HS-5 (cell line): ENCODE measurements at regions not wholly inside any gene's neighbourhood (a gene's known extent, or its start where the extent isn't known, plus 50 kb on each side); places are given as distances from the start of the nearest gene placed in this dataset.

ENCODE experiments used
- DNase-seq: peaks from one replicate; pipeline ENCODE4 v3.0.0-alpha.2; 2012; ENCODE audit warnings: low read depth

GRCh38 chr5:158119961-158120723 is 261.2 kb upstream of the CLINT1 start:
- DNase-seq: peak; percentile 75

GRCh38 chr5:158117467-158118160 is 258.7 kb upstream of the CLINT1 start:
- no peak for DNase-seq

- no peak for DNase-seq
Observed at GRCh38 chr5:158116965-158117364, 258.0 kb upstream of the CLINT1 start.

- DNase-seq: no peak
Observed at GRCh38 chr5:158115468-158115867, 256.5 kb upstream of the CLINT1 start.

GRCh38 chr5:158108177-158108576 is 249.2 kb upstream of the CLINT1 start:
- DNase-seq: no peak

GRCh38 chr5:158100373-158100888 is 241.5 kb upstream of the CLINT1 start:
- no peak for DNase-seq

GRCh38 chr5:158099571-158100105 is 240.7 kb upstream of the CLINT1 start:
- DNase-seq: no peak

- no peak for DNase-seq
Observed at GRCh38 chr5:158096835-158097234, 237.9 kb upstream of the CLINT1 start.

GRCh38 chr5:158086856-158087255 is 227.9 kb upstream of the CLINT1 start:
- DNase-seq: no peak

- DNase-seq: no peak
Observed at GRCh38 chr5:158084292-158084691, 225.3 kb upstream of the CLINT1 start.

GRCh38 chr5:158082696-158083287 is 223.8 kb upstream of the CLINT1 start:
- DNase-seq: no peak

GRCh38 chr5:158080112-158080511 is 221.2 kb upstream of the CLINT1 start:
- DNase-seq: no peak

GRCh38 chr5:158079097-158079496 is 220.2 kb upstream of the CLINT1 start:
- no peak for DNase-seq

- peak; percentile 56 for DNase-seq
Observed at GRCh38 chr5:158074992-158075769, 216.2 kb upstream of the CLINT1 start.

GRCh38 chr5:158074597-158074991 is 215.6 kb upstream of the CLINT1 start:
- DNase-seq: no peak

- DNase-seq: no peak
Observed at GRCh38 chr5:158070859-158071258, 211.9 kb upstream of the CLINT1 start.

GRCh38 chr5:158069838-158070237 is 210.9 kb upstream of the CLINT1 start:
- no peak for DNase-seq

- DNase-seq: no peak
Observed at GRCh38 chr5:158068964-158069363, 210.0 kb upstream of the CLINT1 start.

- no peak for DNase-seq
Observed at GRCh38 chr5:158066076-158066475, 207.1 kb upstream of the CLINT1 start.

GRCh38 chr5:158064334-158065123 is 205.6 kb upstream of the CLINT1 start:
- DNase-seq: no peak

- DNase-seq: no peak
Observed at GRCh38 chr5:158063052-158063451, 204.1 kb upstream of the CLINT1 start.
